Frontal cortex (tissue), 3 donors: ENCODE measurements at regions not wholly inside any gene's neighbourhood (a gene's known extent, or its start where the extent isn't known, plus 50 kb on each side); places are given as distances from the start of the nearest gene placed in this dataset.

Experiments used
- DNase-seq, 2 donors: peaks; one replicate each; pipeline ENCODE4 v3.0.0; 2012; ENCODE audit warnings: low spot score in 2 of 2
- FAIRE-seq: peaks from 2 replicates; lab custom pipeline; 2012; peaks lifted over from hg19 to GRCh38; lab: Jason Lieb, UNC
- donor health status: control.
- donor health status: control.
- donor health status: control.

GRCh38 chr2:7206111-7206810 is 289.0 kb downstream of the RNF144A start:
- DNase-seq (no peak), FAIRE-seq (no peak)

GRCh38 chr2:7207631-7208030 is 290.4 kb downstream of the RNF144A start:
- FAIRE-seq (no peak), DNase-seq (no peak)

GRCh38 chr2:7209757-7210555 is 292.7 kb downstream of the RNF144A start:
- FAIRE-seq (no peak), DNase-seq (no peak)

GRCh38 chr2:7210712-7211111 is 293.5 kb downstream of the RNF144A start:
- DNase-seq (no peak), FAIRE-seq (no peak)

- FAIRE-seq (no peak), DNase-seq (no peak)
Measured at GRCh38 chr2:7225848-7226247, 308.6 kb downstream of the RNF144A start.

- FAIRE-seq (no peak), DNase-seq (no peak)
Measured at GRCh38 chr2:7226501-7226900, 309.3 kb downstream of the RNF144A start.

GRCh38 chr2:7233126-7233525 is 315.9 kb downstream of the RNF144A start:
- no peak for FAIRE-seq
- no peak for DNase-seq

GRCh38 chr2:7237466-7237865 is 320.3 kb downstream of the RNF144A start:
- FAIRE-seq = no peak
- DNase-seq = no peak

GRCh38 chr2:7239078-7239477 is 321.9 kb downstream of the RNF144A start:
- FAIRE-seq = no peak
- no peak for DNase-seq

GRCh38 chr2:7241041-7241745 is 324.0 kb downstream of the RNF144A start:
- no peak for DNase-seq

GRCh38 chr2:7242189-7242867 is 325.1 kb downstream of the RNF144A start:
- no peak for DNase-seq
- no peak for FAIRE-seq

More at GRCh38 chr2:7241041-7241745, 324.0 kb downstream of the RNF144A start:
- no peak for FAIRE-seq

GRCh38 chr2:7243276-7243675 is 326.1 kb downstream of the RNF144A start:
- FAIRE-seq (no peak), DNase-seq (no peak)

- FAIRE-seq (no peak), DNase-seq (no peak)
Measured at GRCh38 chr2:7256377-7256776, 339.2 kb downstream of the RNF144A start.

GRCh38 chr2:7262727-7263126 is 345.5 kb downstream of the RNF144A start:
- FAIRE-seq (no peak), DNase-seq (peak in 1 of 2 donors; percentile 10)

- no peak for DNase-seq
- FAIRE-seq = no peak
Measured at GRCh38 chr2:7264791-7265190, 347.6 kb downstream of the RNF144A start.

- DNase-seq (no peak), FAIRE-seq (no peak)
Measured at GRCh38 chr2:7265286-7265685, 348.1 kb downstream of the RNF144A start.

- no peak for FAIRE-seq
- DNase-seq = no peak
Measured at GRCh38 chr2:7269106-7269643, 352.0 kb downstream of the RNF144A start.

- no peak for DNase-seq
- FAIRE-seq = no peak
Measured at GRCh38 chr2:7270011-7270431, 352.8 kb downstream of the RNF144A start.

- FAIRE-seq (no peak), DNase-seq (no peak)
Measured at GRCh38 chr2:7272210-7272609, 355.0 kb downstream of the RNF144A start.

- FAIRE-seq (no peak), DNase-seq (no peak)
Measured at GRCh38 chr2:7278984-7279383, 361.8 kb downstream of the RNF144A start.
